AG10803 (cell line): ENCODE measurements at regions not wholly inside any gene's neighbourhood (a gene's known extent, or its start where the extent isn't known, plus 50 kb on each side); places are given as distances from the start of the nearest gene placed in this dataset.
"Not testable (repeated sequence)": the region's sequence is repeated elsewhere in the genome, so short reads cannot be mapped to it uniquely, and the experiment has no call there.

Source experiments
- DNase-seq: peaks from one replicate; pipeline ENCODE4 v3.0.0; 2010; ENCODE audit warnings: low read depth
- H3K4me3 ChIP-seq: 2 replicates; pipeline ENCODE4 v1.5.1; 2011; ENCODE audit warnings: mild to moderate bottlenecking, low read length, control low read depth
- TF ChIP-seq, protein P1 (sequence below): conservative IDR thresholded peaks from 2 replicates; pipeline ENCODE4 v1.5.1; 2011; ENCODE audit warnings: mild to moderate bottlenecking, low read length, control low read depth, inconsistent platforms

DNA sequence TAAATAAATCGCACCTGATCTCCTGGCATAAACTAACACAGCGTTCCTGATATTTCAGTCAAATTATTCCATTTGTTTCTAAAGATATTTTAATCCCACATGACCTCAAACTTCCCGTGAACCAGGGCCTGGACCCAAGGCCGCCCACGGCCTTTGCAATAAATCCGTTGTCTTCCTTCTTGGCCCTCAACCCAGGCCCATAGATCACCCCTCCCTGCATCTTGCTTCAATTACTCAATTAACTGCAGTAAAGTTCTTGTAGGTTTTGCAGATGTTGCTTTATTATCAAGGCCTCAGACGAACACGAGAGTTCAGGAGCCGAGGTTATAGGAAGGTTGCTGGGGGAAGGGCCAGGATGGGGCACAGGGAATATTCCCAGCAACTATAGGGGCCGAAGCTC is 249.4 kb downstream of the RAB11FIP2 start:
- TF ChIP-seq, protein P1, sequence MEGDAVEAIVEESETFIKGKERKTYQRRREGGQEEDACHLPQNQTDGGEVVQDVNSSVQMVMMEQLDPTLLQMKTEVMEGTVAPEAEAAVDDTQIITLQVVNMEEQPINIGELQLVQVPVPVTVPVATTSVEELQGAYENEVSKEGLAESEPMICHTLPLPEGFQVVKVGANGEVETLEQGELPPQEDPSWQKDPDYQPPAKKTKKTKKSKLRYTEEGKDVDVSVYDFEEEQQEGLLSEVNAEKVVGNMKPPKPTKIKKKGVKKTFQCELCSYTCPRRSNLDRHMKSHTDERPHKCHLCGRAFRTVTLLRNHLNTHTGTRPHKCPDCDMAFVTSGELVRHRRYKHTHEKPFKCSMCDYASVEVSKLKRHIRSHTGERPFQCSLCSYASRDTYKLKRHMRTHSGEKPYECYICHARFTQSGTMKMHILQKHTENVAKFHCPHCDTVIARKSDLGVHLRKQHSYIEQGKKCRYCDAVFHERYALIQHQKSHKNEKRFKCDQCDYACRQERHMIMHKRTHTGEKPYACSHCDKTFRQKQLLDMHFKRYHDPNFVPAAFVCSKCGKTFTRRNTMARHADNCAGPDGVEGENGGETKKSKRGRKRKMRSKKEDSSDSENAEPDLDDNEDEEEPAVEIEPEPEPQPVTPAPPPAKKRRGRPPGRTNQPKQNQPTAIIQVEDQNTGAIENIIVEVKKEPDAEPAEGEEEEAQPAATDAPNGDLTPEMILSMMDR: no peak
- DNase-seq: no peak
- no peak overlapping the region for H3K4me3 ChIP-seq

DNA sequence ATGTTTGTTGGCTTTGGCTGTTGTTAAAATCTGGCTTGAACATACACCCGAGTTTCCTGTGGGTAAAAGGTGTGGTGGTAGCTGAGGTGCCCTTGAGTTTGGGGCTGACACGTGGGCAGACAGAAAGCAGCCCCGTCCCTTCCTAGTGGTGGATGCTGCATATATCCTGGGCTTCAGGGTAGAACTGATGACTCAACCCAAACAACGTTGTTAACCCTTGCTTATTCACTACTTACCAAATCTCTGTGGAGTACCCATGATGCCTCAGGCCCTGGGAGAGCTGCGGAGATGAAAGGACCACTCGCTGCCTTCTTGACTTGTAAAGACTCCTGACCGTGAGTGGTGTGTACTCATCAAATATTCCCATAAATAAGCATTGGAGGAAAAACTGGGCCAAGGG is 245.1 kb downstream of the RAB11FIP2 start:
- TF ChIP-seq, protein P1: no peak
- no peak for DNase-seq
- no peak overlapping the region for H3K4me3 ChIP-seq

DNA sequence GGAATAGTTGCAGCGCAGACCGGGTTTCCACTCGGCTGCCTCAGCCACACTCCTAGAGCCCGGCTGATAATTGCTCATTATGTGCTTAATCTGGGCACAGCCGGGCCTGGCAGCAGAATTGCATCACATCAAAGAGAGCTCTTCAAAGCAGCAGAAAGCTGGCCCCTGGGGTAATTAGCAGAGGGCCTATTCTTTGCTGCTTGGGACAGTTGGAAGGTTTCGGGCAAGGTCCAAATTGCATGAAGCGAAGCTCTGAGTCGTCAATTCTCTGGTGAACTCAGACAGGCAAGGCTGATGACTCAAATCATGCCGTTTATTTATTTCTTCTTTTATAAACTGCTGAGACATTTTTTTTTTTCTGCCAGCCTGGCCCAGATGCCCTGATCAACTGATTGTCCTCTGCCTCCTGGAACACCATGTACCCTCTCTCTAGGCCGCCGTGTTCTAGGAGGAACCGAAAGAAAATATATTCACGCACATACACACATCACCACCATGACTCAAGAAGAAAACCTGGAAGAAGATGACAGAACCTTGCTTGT is 242.2 kb downstream of the RAB11FIP2 start:
- TF ChIP-seq, protein P1: no peak
- H3K4me3 ChIP-seq: no peak overlapping the region
- DNase-seq: no peak

DNA sequence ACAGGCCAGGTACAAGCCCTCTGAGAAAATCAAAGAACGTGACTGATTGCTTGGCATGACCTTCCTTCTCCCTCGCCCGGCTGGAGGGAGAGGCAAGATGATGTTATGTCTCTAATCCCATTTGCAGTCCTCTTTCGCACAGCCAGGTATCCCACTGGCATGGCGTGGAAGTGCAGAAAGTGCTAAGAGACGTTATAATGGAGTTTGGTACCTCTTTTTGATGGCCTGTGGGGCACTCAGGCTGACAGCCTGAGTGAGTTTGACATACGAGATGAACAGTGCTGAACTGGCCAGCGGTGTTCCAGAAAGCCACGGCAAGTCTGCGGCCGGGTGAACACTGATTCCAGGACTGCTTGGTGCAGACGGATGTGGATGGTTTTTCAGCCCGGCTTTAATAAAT is 241.6 kb downstream of the RAB11FIP2 start:
- no peak overlapping the region for H3K4me3 ChIP-seq
- TF ChIP-seq, protein P1: no peak
- DNase-seq: no peak

DNA sequence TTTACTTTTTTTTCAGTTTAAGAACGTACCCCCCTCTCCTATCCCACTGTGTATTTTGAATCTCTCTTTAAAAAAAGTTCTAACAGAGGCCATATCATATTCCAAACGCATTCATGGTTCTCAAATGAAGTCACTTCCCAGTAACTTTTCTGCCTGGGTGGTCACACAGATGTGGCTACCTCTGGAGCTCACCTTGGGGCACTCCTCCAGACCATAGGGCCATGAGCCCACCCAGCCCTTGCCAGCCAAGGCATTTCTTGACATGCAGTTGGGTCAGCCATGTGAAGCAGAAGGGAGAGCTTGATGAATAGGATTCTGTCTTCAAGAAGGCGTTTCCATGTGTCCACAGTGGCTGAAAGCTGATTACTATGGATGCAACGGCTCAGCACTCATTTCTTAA is 239.3 kb downstream of the RAB11FIP2 start:
- TF ChIP-seq, protein P1: no peak
- DNase-seq: no peak
- no peak overlapping the region for H3K4me3 ChIP-seq

DNA sequence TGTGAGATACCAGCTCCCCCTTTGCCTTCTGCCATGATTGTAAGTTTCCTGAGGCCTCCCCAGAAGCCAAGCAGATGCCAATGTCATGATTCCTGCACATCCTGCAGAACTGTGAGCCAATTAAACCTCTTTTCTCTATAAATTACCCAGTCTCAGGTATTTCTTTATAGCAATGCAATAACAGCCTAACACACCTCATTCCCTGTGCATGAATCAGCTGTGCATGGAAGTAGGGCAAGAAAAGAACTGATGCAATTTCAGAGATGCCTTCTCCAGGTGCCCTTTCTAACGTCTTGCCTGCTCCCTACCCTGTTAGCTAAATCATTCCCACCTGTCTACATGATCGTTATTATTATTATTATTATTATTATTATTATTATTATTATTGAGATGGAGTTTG is 230.9 kb downstream of the RAB11FIP2 start:
- not testable (repeated sequence) for H3K4me3 ChIP-seq, DNase-seq

DNA sequence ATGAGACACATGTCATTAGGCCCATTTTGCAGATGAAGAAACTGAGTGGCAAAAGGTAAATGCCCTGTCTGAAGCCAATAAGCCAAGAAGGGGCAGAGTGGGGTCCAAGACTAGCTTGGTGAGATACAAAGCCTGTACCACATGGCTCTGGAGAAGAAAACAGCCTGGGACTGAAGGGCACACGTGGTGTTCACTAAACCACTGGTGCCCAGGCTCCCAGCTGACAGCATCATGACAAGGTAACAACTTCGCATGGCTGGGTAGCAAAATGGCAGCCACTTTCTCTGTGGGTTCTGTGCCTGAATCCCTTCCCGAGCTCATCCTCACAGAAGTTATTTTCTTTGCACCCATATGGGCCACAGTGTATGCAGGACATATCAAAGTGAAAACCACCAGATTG is 229.6 kb downstream of the RAB11FIP2 start:
- no peak for DNase-seq
- TF ChIP-seq, protein P1: no peak
- no peak overlapping the region for H3K4me3 ChIP-seq

DNA sequence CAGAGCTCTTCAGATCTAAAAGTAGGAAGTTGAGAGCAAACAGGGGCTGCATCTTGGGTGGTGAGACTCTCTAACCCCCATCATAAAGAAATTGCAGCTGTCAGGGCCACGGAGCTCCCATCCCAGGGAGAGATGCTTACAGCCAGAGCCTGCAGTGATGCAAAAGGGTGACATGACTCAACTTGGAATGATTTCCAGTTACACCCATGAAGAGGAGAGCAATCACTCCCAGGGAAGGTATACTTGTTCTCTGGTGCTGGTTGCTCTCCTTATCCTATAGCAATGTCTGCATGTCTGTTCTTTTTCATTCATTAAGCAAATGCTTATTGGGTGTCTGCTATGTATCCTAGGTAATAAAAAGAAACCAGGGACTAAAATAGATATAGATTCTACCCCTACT is 228.0 kb downstream of the RAB11FIP2 start:
- H3K4me3 ChIP-seq: no peak overlapping the region
- DNase-seq: peak; percentile 15
- TF ChIP-seq, protein P1: no peak
